ENCODE measurements at regions not wholly inside any gene's neighbourhood (a gene's known extent, or its start where the extent isn't known, plus 50 kb on each side); places are given as distances from the start of the nearest gene placed in this dataset.

GRCh38 chr13:73339086-73339485 is 280.3 kb downstream of the KLF5 start (continued):
- TF ChIP-seq PRDM15 (CRISPR knock-in tag; IDR thresholded peaks at IDR 0.05): no peak
- TF ChIP-seq ZNF671 (CRISPR knock-in tag; IDR thresholded peaks at IDR 0.05): no peak

- Mint-ChIP-seq H3K4me1 (peaks cover 11% of the 10 kb centered on the region), H3K36me3 (no peaks in the 10 kb centered on the region), H3K4me3 (no peak overlapping the region), H3K27ac (no peak overlapping the region), H3K9me3 (no peaks in the 10 kb centered on the region), H3K27me3 (ENCODE audit: low read depth) (no peaks in the 10 kb centered on the region)
- ChIA-PET CTCF (no interaction called here), POLR2A (no interaction called here)
- ATAC-seq (no peak), DNase-seq (ENCODE audit: low spot score) (no peak)
- TF ChIP-seq FOXK1 (CRISPR knock-in tag; IDR thresholded peaks at IDR 0.05) (no peak), PRRX2 (CRISPR knock-in tag; IDR thresholded peaks at IDR 0.05) (no peak), ARID4B (CRISPR knock-in tag; IDR thresholded peaks at IDR 0.05; ENCODE audit: borderline replicate concordance) (no peak)
Observed at GRCh38 chr13:73338389-73338788, 279.6 kb downstream of the KLF5 start.

GRCh38 chr13:73337532-73337931 is 278.7 kb downstream of the KLF5 start:
- Mint-ChIP-seq H3K4me3 (no peak overlapping the region), H3K27me3 (ENCODE audit: low read depth) (no peaks in the 10 kb centered on the region), H3K4me1 (peaks cover 11% of the 10 kb centered on the region), H3K9me3 (peaks cover under 1% of the 10 kb centered on the region; the same call in 1 of the 2 replicates), H3K36me3 (no peaks in the 10 kb centered on the region), H3K27ac (no peak overlapping the region)
- POLR2A ChIA-PET: no interaction called here
- CTCF ChIA-PET: interaction anchor here (0.5 kb wide), 1 partner anchor 528 kb away, joined by 3 read pairs; no protein-coding TSS in a partner anchor
- ATAC-seq (no peak), DNase-seq (ENCODE audit: low spot score) (no peak)
- TF ChIP-seq SMAD3 (CRISPR knock-in tag; IDR thresholded peaks at IDR 0.05; ENCODE audit: borderline replicate concordance) (no peak), NR1H2 (CRISPR knock-in tag; IDR thresholded peaks at IDR 0.05) (no peak), ESRRA (CRISPR knock-in tag; IDR thresholded peaks at IDR 0.05; ENCODE audit: borderline replicate concordance) (no peak), NR2C2 (CRISPR knock-in tag; IDR thresholded peaks at IDR 0.05) (no peak), ATF2 (CRISPR knock-in tag; IDR thresholded peaks at IDR 0.05; ENCODE audit: borderline replicate concordance, low read depth) (no peak), PREB (CRISPR knock-in tag; IDR thresholded peaks at IDR 0.05; ENCODE audit: borderline replicate concordance) (no peak), HMGXB4 (CRISPR knock-in tag; IDR thresholded peaks at IDR 0.05) (no peak), FOXK1 (CRISPR knock-in tag; IDR thresholded peaks at IDR 0.05) (no peak), RELA (CRISPR knock-in tag; IDR thresholded peaks at IDR 0.05; ENCODE audit: borderline replicate concordance) (no peak), FOXP4 (CRISPR knock-in tag; IDR thresholded peaks at IDR 0.05) (no peak), ZNF281 (CRISPR knock-in tag; IDR thresholded peaks at IDR 0.05) (no peak)

Measured in WTC11 (cell line).